AG09319 (cell line): ENCODE measurements at regions not wholly inside any gene's neighbourhood (a gene's known extent, or its start where the extent isn't known, plus 50 kb on each side); places are given as distances from the start of the nearest gene placed in this dataset.

Source experiments
- DNase-seq: peaks from one replicate; pipeline ENCODE4 v3.0.0-alpha.2; 2010; ENCODE audit warnings: low read depth; ENCODE audit errors: extremely low read depth
- CTCF ChIP-seq: IDR thresholded peaks from 2 replicates; pipeline ENCODE4 v1.5.1; 2011; ENCODE audit warnings: low read depth, mild to moderate bottlenecking, inconsistent platforms, low read length, moderate library complexity

GRCh38 chr2:217538719-217539118 is 464.1 kb downstream of the TNS1 start:
- no peak for TF ChIP-seq CTCF
- DNase-seq = no peak

- TF ChIP-seq CTCF = no peak
- no peak for DNase-seq
These were observed 466.7 kb downstream of the TNS1 start for GRCh38 chr2:217535957-217536708.

- TF ChIP-seq CTCF = no peak
- DNase-seq = no peak
These were observed 472.3 kb downstream of the TNS1 start for GRCh38 chr2:217530392-217531090.

- no peak for TF ChIP-seq CTCF
- DNase-seq = no peak
These were observed 473.5 kb downstream of the TNS1 start for GRCh38 chr2:217529271-217529670.

- no peak for DNase-seq
- no peak; the same call in 1 of the 2 replicates for TF ChIP-seq CTCF
These were observed 475.1 kb downstream of the TNS1 start for GRCh38 chr2:217527590-217528202.

- no peak for TF ChIP-seq CTCF
- no peak for DNase-seq
These were observed 477.7 kb downstream of the TNS1 start for GRCh38 chr2:217525076-217525475.

- no peak for TF ChIP-seq CTCF
- no peak for DNase-seq
These were observed 479.5 kb downstream of the TNS1 start for GRCh38 chr2:217523286-217523685.
